Memory B cell (primary cell): ENCODE measurements at regions not wholly inside any gene's neighbourhood (a gene's known extent, or its start where the extent isn't known, plus 50 kb on each side); places are given as distances from the start of the nearest gene placed in this dataset.

Experiments used
- ATAC-seq: fragments of 150-1000 bp; cut with Tn5 transposase; 2 replicates; pipeline ENCODE4 v1.10.0; 2021; ENCODE audit warnings: low read depth, mild to moderate bottlenecking, moderate library complexity
- DNase-seq, 2 donors: peaks; one replicate each; pipeline ENCODE4 v3.0.0; 2022; ENCODE audit warnings: low spot score in 2 of 2
- H3K27ac Mint-ChIP-seq: one replicate; pipeline ENCODE4 v1.8.0; 2022; ENCODE audit warnings: mild to moderate bottlenecking, moderate library complexity, mixed read lengths
- H3K27me3 Mint-ChIP-seq: one replicate; pipeline ENCODE4 v1.8.0; 2022; ENCODE audit warnings: mixed read lengths
- H3K36me3 Mint-ChIP-seq: one replicate; pipeline ENCODE4 v1.8.0; 2022; ENCODE audit warnings: mild to moderate bottlenecking, mixed read lengths
- H3K4me1 Mint-ChIP-seq: one replicate; pipeline ENCODE4 v1.8.0; 2022; ENCODE audit warnings: mixed read lengths
- H3K4me3 Mint-ChIP-seq: one replicate; pipeline ENCODE4 v1.8.0; 2022; ENCODE audit warnings: mild to moderate bottlenecking, moderate library complexity, mixed read lengths
- H3K9me3 Mint-ChIP-seq: one replicate; pipeline ENCODE4 v1.8.0; 2022; ENCODE audit warnings: mixed read lengths

DNA sequence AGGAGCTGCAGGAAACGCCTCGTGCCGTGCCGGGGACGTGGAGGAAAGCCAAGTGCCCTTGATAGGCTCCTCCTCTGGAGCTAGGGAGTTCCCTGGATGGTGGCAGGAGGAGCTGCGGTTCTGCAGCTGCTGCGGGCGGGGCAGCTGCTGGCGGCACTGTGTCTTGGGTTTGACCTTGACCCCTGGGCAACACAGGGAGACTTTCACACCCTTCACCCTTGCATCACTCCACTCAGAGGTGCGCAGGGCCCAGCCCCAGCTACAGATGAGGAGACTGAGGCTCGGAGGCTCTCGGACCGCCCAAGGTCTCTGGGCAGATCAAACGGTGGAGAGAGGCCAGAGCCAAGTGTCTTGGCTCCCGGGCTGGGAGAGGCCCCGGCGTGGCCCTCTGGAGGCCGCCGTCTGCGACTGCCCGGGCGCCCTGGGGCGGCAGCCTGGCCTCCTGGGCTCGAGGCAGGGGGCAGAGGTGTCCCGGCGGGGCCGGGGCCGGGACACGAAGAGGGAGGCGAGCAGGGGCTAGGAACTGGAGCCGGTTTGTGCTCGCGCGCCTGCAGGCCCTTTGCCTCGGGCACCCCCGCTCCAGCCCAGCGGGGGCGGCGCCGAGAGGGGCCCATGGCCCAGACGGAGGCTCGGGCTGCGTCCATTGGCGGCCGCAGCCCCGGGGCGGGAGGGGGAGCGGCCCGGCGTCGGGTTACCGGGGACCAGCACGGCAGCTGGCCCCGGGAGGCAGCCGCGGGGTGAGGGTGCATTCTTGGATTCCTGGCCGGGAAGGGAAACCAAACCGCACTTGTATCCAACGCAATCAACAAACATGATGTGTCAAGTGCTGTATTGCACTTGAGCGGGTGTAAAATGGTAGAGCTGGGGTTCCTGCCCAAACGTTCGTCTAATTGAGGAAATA lies 129.6 kb upstream of the SLC1A4 start:
- DNase-seq = no peak
- H3K27ac Mint-ChIP-seq = peak overlapping the region; percentile 95
- peak; percentile 13 for ATAC-seq
- H3K36me3 Mint-ChIP-seq = peaks cover 2% of the 10 kb centered on the region
- no peaks in the 10 kb centered on the region for H3K27me3 Mint-ChIP-seq
- H3K4me1 Mint-ChIP-seq = peaks cover 18% of the 10 kb centered on the region
- peak overlapping the region; percentile 80 for H3K4me3 Mint-ChIP-seq
- no peaks in the 10 kb centered on the region for H3K9me3 Mint-ChIP-seq

DNA sequence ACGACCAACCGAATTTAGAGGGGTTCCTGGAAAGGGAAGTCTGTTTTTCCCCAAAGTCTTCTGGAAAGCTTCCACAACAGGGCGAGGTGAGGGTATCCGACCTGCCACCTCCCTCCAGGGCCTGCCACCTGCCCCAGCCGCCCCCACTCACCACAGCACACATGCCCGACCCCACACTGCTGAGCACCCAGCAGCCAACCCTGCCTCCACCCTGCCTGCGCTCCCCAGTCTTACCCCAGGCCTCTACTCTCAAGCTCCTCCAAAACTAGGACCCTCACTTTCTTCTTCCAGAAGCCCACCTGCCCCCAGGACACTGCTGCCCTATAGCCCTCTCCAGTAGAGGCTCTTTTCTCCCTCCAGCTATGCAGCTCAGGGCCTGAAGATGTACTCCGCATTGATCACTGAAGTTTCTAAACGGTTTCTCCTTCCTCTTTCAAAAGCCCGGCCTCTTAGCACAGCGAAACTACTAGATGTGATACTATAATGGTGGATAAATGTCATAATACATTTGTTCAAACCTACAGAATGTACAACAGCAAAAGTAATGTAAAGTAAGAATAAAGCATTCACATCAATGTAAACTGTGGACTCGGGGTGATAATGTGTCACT lies 128.8 kb upstream of the SLC1A4 start:
- no peak overlapping the region for H3K4me3 Mint-ChIP-seq
- ATAC-seq (peak; percentile 50), DNase-seq (peak in 1 of 2 donors; percentile 49)
- H3K27ac Mint-ChIP-seq = no peak overlapping the region
- H3K27me3 Mint-ChIP-seq = no peaks in the 10 kb centered on the region
- peaks cover 2% of the 10 kb centered on the region for H3K36me3 Mint-ChIP-seq
- no peaks in the 10 kb centered on the region for H3K9me3 Mint-ChIP-seq
- H3K4me1 Mint-ChIP-seq = peaks cover 12% of the 10 kb centered on the region

- ATAC-seq (no peak), DNase-seq (no peak)
- H3K9me3 Mint-ChIP-seq = no peaks in the 10 kb centered on the region
- no peaks in the 10 kb centered on the region for H3K27me3 Mint-ChIP-seq
- peaks cover 14% of the 10 kb centered on the region for H3K4me1 Mint-ChIP-seq
- H3K4me3 Mint-ChIP-seq = no peak overlapping the region
- peaks cover 2% of the 10 kb centered on the region for H3K36me3 Mint-ChIP-seq
- H3K27ac Mint-ChIP-seq = no peak overlapping the region
Measured at GRCh38 chr2:64860936-64861335, 128.3 kb upstream of the SLC1A4 start.

- DNase-seq = no peak
- ATAC-seq = no peak
- H3K4me1 Mint-ChIP-seq = peaks cover 15% of the 10 kb centered on the region
- H3K27me3 Mint-ChIP-seq = no peaks in the 10 kb centered on the region
- H3K36me3 Mint-ChIP-seq = peaks cover 2% of the 10 kb centered on the region
- H3K4me3 Mint-ChIP-seq = no peak overlapping the region
- H3K9me3 Mint-ChIP-seq = no peaks in the 10 kb centered on the region
- H3K27ac Mint-ChIP-seq = no peak overlapping the region
Measured at GRCh38 chr2:64861452-64862397, 127.5 kb upstream of the SLC1A4 start.

- peak; percentile 39 for ATAC-seq
- Mint-ChIP-seq H3K9me3 (no peaks in the 10 kb centered on the region), H3K27me3 (no peaks in the 10 kb centered on the region), H3K36me3 (no peaks in the 10 kb centered on the region), H3K27ac (no peak overlapping the region), H3K4me1 (peaks cover 13% of the 10 kb centered on the region), H3K4me3 (no peak overlapping the region)
- no peak for DNase-seq
Measured at GRCh38 chr2:64862623-64863022, 126.6 kb upstream of the SLC1A4 start.

GRCh38 chr2:64863097-64863820 lies 125.9 kb upstream of the SLC1A4 start:
- H3K27me3 Mint-ChIP-seq = no peaks in the 10 kb centered on the region
- H3K36me3 Mint-ChIP-seq = no peaks in the 10 kb centered on the region
- ATAC-seq = peak; percentile 6

GRCh38 chr2:64865073-64865830 lies 123.9 kb upstream of the SLC1A4 start:
- H3K4me1 Mint-ChIP-seq = peaks cover 6% of the 10 kb centered on the region
- H3K36me3 Mint-ChIP-seq = no peaks in the 10 kb centered on the region
- peak; percentile 68 to 69 for DNase-seq
- peak; percentile 65 for ATAC-seq
- no peaks in the 10 kb centered on the region for H3K9me3 Mint-ChIP-seq
- no peaks in the 10 kb centered on the region for H3K27me3 Mint-ChIP-seq
- H3K27ac Mint-ChIP-seq = no peak overlapping the region
- peak overlapping the region; percentile 80 for H3K4me3 Mint-ChIP-seq

More at GRCh38 chr2:64863097-64863820, 125.9 kb upstream of the SLC1A4 start:
- H3K4me1 Mint-ChIP-seq = peaks cover 13% of the 10 kb centered on the region
- H3K27ac Mint-ChIP-seq = no peak overlapping the region
- DNase-seq = no peak
- no peaks in the 10 kb centered on the region for H3K9me3 Mint-ChIP-seq
- no peak overlapping the region for H3K4me3 Mint-ChIP-seq

DNA sequence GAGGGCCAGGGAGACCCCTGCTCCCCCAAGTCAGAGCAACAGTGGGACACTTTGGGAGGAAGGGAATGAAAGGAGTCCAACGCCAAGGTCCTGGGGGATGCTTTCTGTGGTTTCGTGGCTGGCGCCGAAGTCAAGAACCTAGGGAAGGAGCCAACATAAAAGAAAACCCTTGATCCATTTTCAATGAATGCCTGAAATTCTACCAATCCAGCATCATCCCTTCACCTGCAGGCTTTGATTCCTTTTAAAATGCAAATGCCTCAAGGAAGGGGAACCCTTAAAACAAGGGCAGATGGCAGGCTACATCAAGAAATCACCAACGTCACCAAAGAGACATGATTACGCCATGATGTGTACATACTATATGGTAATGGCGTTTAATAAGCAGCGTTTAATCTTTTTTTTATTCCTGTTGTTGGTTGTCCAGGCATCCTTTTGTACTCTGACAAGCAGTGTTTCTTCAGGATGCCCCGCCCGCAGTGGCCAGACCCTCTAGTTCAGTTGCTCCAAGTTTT lies 123.3 kb upstream of the SLC1A4 start:
- Mint-ChIP-seq H3K4me3 (peak overlapping the region; percentile 37), H3K4me1 (peaks cover 6% of the 10 kb centered on the region), H3K9me3 (no peaks in the 10 kb centered on the region), H3K27me3 (no peaks in the 10 kb centered on the region), H3K27ac (no peak overlapping the region), H3K36me3 (no peaks in the 10 kb centered on the region)
- ATAC-seq (no peak), DNase-seq (no peak)

DNA sequence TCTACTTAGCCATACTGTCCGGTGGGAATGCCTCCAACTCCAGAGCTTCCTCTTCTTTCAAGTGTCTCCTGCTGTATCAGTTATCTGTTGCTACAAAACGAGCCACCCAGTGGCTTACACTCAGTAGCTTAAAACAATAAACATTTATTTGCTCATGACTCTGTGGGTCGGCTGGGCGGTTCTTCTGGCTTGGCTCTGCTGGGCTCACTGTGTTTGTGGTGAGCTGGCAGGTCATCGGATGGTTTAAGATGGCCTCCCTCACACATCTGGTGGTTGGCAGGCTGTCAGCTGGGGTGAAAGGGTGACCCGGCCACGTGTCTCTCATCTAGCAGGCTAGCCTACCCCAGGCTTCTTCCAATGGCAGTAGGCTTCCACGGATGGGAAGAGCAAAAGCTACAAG lies 122.4 kb upstream of the SLC1A4 start:
- Mint-ChIP-seq H3K36me3 (no peaks in the 10 kb centered on the region), H3K27ac (no peak overlapping the region), H3K4me3 (peak overlapping the region; percentile 21), H3K4me1 (peaks cover 6% of the 10 kb centered on the region), H3K27me3 (no peaks in the 10 kb centered on the region), H3K9me3 (no peaks in the 10 kb centered on the region)
- no peak for ATAC-seq
- DNase-seq = no peak

DNA sequence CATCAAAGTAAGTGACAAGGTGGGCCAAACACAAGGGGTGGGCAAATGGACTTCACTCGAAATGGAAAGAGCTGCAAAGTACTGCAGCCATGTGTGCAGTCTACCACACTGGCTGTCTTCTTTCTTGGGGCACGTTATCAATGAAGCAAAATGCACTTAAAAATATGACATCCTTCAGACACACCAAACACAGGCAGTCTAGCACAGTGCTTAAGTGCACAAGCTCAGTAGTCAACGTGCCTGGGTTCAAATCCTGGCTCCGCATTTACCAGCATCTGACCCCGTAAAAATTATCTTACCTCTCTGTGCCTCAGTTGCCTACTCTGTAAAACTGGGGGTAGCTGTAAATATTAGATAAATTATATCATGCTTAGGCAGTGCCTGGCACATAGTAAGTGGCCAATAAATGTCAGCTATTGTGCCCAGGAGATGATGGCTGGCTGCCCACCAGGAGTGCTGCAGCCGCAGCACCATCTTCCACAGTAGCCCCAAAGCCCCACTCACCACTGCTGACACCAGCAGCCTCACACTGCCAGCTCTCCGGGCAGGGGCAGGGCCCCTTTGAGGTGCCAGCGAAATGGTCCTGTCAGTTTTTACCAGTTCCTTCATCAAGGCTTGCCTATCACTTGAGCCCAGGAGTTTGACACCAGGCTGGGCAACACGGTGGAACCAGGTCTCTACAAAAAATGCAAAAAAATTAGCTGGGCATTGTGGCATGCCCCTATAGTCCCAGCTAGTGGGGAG lies 121.8 kb upstream of the SLC1A4 start:
- Mint-ChIP-seq H3K4me1 (peaks cover 6% of the 10 kb centered on the region), H3K27ac (no peak overlapping the region), H3K27me3 (no peaks in the 10 kb centered on the region), H3K9me3 (no peaks in the 10 kb centered on the region), H3K36me3 (no peaks in the 10 kb centered on the region), H3K4me3 (no peak overlapping the region)
- ATAC-seq = no peak
- no peak for DNase-seq

DNA sequence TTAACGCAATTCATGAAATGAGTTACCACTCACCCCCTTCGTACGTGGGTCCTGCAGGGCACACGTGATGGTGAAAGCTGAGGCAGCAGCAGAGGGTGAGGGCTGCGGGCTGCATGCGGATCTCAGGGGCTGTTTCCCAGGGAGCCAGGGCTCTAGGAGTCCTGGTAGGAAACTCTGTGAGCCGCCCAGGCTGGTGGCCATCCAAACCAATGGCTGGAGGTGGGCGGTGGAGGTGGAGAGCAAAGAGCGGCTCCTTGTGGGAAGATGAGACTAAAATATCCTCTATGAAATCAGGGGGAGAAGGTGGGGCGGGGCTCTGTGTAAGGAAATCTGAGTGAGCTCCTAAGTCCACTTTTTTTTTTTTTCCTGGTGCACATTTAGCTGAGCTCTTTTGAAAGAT lies 120.1 kb upstream of the SLC1A4 start:
- DNase-seq (no peak), ATAC-seq (no peak)
- Mint-ChIP-seq H3K27me3 (no peaks in the 10 kb centered on the region), H3K27ac (no peak overlapping the region), H3K36me3 (no peaks in the 10 kb centered on the region), H3K9me3 (no peaks in the 10 kb centered on the region), H3K4me1 (peaks cover 9% of the 10 kb centered on the region), H3K4me3 (no peak overlapping the region)

GRCh38 chr2:64873472-64873924 lies 115.7 kb upstream of the SLC1A4 start:
- Mint-ChIP-seq H3K27me3 (no peaks in the 10 kb centered on the region), H3K4me3 (peak overlapping the region; percentile 44), H3K9me3 (no peaks in the 10 kb centered on the region), H3K36me3 (no peaks in the 10 kb centered on the region), H3K4me1 (peaks cover 3% of the 10 kb centered on the region), H3K27ac (no peak overlapping the region)
- DNase-seq = peak; percentile 87 to 95
- ATAC-seq = peak; percentile 98
